ENCODE measurements at regions not wholly inside any gene's neighbourhood (a gene's known extent, or its start where the extent isn't known, plus 50 kb on each side); places are given as distances from the start of the nearest gene placed in this dataset.

DNA sequence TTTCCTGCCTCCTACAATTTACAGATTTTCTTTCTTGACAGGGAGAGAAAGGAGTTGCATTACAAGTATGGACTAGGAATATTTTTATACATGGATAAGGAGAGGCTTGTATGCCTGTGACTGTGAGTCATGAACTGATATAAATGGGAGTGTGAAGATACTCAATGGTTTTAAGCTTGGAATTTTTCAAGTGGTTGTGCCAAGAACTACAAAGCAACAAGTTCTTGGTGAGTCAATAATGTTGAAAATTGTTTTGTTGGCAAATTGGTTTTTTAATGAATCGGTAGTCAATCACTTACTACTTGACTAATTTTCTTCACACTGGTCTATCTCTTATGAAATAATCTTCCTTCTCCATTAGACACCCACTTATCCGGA lies 58.9 kb upstream of the HMGA2 start:
- TF ChIP-seq POLR2A (IDR thresholded peaks at IDR 0.05), result no peak
- TF ChIP-seq, protein P1, sequence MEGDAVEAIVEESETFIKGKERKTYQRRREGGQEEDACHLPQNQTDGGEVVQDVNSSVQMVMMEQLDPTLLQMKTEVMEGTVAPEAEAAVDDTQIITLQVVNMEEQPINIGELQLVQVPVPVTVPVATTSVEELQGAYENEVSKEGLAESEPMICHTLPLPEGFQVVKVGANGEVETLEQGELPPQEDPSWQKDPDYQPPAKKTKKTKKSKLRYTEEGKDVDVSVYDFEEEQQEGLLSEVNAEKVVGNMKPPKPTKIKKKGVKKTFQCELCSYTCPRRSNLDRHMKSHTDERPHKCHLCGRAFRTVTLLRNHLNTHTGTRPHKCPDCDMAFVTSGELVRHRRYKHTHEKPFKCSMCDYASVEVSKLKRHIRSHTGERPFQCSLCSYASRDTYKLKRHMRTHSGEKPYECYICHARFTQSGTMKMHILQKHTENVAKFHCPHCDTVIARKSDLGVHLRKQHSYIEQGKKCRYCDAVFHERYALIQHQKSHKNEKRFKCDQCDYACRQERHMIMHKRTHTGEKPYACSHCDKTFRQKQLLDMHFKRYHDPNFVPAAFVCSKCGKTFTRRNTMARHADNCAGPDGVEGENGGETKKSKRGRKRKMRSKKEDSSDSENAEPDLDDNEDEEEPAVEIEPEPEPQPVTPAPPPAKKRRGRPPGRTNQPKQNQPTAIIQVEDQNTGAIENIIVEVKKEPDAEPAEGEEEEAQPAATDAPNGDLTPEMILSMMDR (IDR thresholded peaks at IDR 0.05), result no peak
